ENCODE measurements at regions not wholly inside any gene's neighbourhood (a gene's known extent, or its start where the extent isn't known, plus 50 kb on each side); places are given as distances from the start of the nearest gene placed in this dataset.

GRCh38 chr5:87594566-87594965 is 181.8 kb upstream of the CCNH start:
- TF ChIP-seq CTCF (conservative IDR thresholded peaks at IDR 0.05; ENCODE audit: low read depth in 2 of 2) (no peak), JUNB (IDR thresholded peaks at IDR 0.05; ENCODE audit: unreplicated experiment) (no peak), POLR2AphosphoS5 (IDR thresholded peaks at IDR 0.05; ENCODE audit: low read depth) (no peak), NANOG (IDR thresholded peaks at IDR 0.05; ENCODE audit: borderline replicate concordance) (no peak), EZH2 (IDR thresholded peaks at IDR 0.05; ENCODE audit: low read depth, unreplicated experiment) (no peak), REST (IDR thresholded peaks at IDR 0.05; ENCODE audit: unreplicated experiment) (no peak), EZH2phosphoT487 (IDR thresholded peaks at IDR 0.05; ENCODE audit: unreplicated experiment) (no peak), CREB1 (CRISPR knock-in tag; IDR thresholded peaks at IDR 0.05; ENCODE audit: low read depth) (no peak), ZNF331 (CRISPR knock-in tag; IDR thresholded peaks at IDR 0.05; ENCODE audit: low read depth) (no peak), ZNF462 (CRISPR knock-in tag; IDR thresholded peaks at IDR 0.05) (no peak)

Measured in GM23338 (cell line).